C4-2B (cell line): ENCODE measurements at regions not wholly inside any gene's neighbourhood (a gene's known extent, or its start where the extent isn't known, plus 50 kb on each side); places are given as distances from the start of the nearest gene placed in this dataset.

Source experiments
- H3K27ac ChIP-seq: fragments of 450-650 bp; 2 replicates; pipeline ENCODE4 v1.5.1; 2017
- CTCF ChIP-seq: fragments of 450-650 bp; conservative IDR thresholded peaks from 2 replicates; pipeline ENCODE4 v1.5.1; 2017; ENCODE audit warnings: mild to moderate bottlenecking
- ZFX ChIP-seq: fragments of 450-650 bp; IDR thresholded peaks from 2 replicates; pipeline ENCODE4 v1.6.1; 2017

GRCh38 chr7:52506325-52506724, 529.1 kb upstream of the POM121L12 start:
- H3K27ac ChIP-seq = no peak overlapping the region
- TF ChIP-seq CTCF = no peak

- TF ChIP-seq CTCF (no peak), ZFX (no peak)
- H3K27ac ChIP-seq = no peak overlapping the region
Observed at GRCh38 chr7:52504561-52504960, 530.9 kb upstream of the POM121L12 start.

GRCh38 chr7:52502281-52502680, 533.2 kb upstream of the POM121L12 start:
- H3K27ac ChIP-seq = no peak overlapping the region
- TF ChIP-seq ZFX = no peak
- no peak for TF ChIP-seq CTCF

- H3K27ac ChIP-seq = no peak overlapping the region
- no peak for TF ChIP-seq CTCF
- no peak for TF ChIP-seq ZFX
Observed at GRCh38 chr7:52501696-52502095, 533.7 kb upstream of the POM121L12 start.

GRCh38 chr7:52500841-52501240, 534.6 kb upstream of the POM121L12 start:
- TF ChIP-seq CTCF = no peak
- TF ChIP-seq ZFX = no peak
- no peak overlapping the region for H3K27ac ChIP-seq

- H3K27ac ChIP-seq = no peak overlapping the region
- TF ChIP-seq ZFX (no peak), CTCF (no peak)
Observed at GRCh38 chr7:52498366-52498765, 537.1 kb upstream of the POM121L12 start.

GRCh38 chr7:52486267-52486666, 549.2 kb upstream of the POM121L12 start:
- no peak overlapping the region for H3K27ac ChIP-seq
- TF ChIP-seq CTCF (no peak), ZFX (no peak)
